ENCODE measurements at regions not wholly inside any gene's neighbourhood (a gene's known extent, or its start where the extent isn't known, plus 50 kb on each side); places are given as distances from the start of the nearest gene placed in this dataset.

DNA sequence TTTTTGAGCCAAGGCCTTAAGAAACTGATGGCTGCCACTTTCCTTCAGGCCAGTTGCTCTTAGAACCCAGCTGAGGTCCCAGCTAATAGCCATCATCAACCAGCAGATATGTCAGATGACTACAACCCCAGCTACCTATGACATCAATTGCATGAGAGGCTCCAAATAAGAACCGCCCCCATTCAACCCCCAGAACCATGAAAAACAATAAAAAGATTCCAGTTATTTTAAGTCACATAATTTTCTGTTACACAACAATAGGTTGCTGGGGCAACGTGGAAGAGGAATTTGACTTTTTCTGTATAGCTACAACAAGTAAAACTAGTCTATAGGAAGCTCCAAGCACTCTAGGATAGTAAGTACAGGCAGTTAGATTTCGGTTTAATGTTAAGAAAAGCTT is 216.3 kb upstream of the MTNR1B start:
- Mint-ChIP-seq H3K27ac (no peak overlapping the region), H3K36me3 (no peaks in the 10 kb centered on the region), H3K4me3 (no peak overlapping the region), H3K4me1 (no peaks in the 10 kb centered on the region), H3K27me3 (no peaks in the 10 kb centered on the region), H3K9me3 (ENCODE audit: low read depth) (no peaks in the 10 kb centered on the region)
- DNase-seq (no peak), ATAC-seq (no peak)
- CTCF ChIA-PET, result no interaction called here

DNA sequence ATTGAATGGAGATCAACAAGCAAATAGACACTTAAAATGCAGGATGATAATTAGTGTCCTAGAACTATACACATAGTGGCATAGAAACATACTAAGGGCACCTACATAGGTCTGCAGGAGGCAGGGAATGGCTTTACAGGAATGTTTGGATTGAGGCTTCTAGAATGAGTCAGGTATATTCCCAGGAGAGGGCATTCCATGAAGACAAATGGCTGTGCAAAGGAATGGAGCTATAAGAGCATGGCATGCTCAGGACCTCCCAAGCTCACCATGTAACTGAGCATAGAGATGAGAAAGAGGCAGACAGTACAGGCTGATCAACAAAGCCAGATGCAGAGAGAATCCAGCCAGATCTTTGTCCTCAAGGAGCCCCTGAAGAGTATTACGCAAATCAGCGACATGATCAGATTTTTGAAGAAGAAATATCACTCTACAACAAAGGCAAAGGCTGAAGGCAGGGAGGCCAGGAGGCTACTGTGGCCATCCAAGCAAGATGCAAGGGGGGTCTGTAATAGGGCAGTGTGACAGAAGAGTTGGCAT is 211.1 kb upstream of the MTNR1B start:
- Mint-ChIP-seq H3K36me3 (no peaks in the 10 kb centered on the region), H3K27me3 (no peaks in the 10 kb centered on the region), H3K27ac (no peak overlapping the region), H3K4me1 (no peaks in the 10 kb centered on the region), H3K4me3 (no peak overlapping the region), H3K9me3 (ENCODE audit: low read depth) (no peaks in the 10 kb centered on the region)
- ATAC-seq (no peak), DNase-seq (no peak)
- CTCF ChIA-PET, result no interaction called here

GRCh38 chr11:92759571-92760214 is 209.8 kb upstream of the MTNR1B start:
- no peaks in the 10 kb centered on the region for H3K4me1 Mint-ChIP-seq
- no peaks in the 10 kb centered on the region for H3K27me3 Mint-ChIP-seq
- CTCF ChIA-PET, result no interaction called here
- H3K9me3 Mint-ChIP-seq (ENCODE audit: low read depth), result no peaks in the 10 kb centered on the region
- ATAC-seq (no peak), DNase-seq (no peak)
- no peak overlapping the region for H3K4me3 Mint-ChIP-seq
- H3K27ac Mint-ChIP-seq, result no peak overlapping the region
- no peaks in the 10 kb centered on the region for H3K36me3 Mint-ChIP-seq

DNA sequence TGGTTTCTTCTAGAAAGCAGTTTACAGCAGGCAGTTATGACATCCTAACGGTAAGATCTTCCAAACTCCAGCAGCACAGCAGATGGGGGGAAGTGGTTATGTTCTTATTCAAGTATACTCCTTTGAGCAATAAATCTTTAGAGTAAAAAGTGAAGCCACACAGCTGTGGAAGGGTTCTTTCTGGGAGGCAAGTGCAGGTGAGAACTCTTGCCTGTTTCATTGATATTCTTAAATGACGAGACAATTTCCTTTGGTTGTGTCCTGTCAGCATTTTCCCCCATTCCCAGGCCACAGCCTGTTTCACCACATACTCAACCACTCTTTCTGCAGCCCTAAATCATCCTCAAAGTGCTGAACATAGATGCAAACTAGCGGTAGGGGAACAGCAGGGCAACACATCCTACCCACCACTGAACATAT is 207.3 kb upstream of the MTNR1B start:
- Mint-ChIP-seq H3K27ac (no peak overlapping the region), H3K9me3 (ENCODE audit: low read depth) (no peaks in the 10 kb centered on the region), H3K27me3 (no peaks in the 10 kb centered on the region), H3K36me3 (no peaks in the 10 kb centered on the region), H3K4me1 (no peaks in the 10 kb centered on the region), H3K4me3 (no peak overlapping the region)
- DNase-seq (no peak), ATAC-seq (no peak)
- CTCF ChIA-PET, result no interaction called here

DNA sequence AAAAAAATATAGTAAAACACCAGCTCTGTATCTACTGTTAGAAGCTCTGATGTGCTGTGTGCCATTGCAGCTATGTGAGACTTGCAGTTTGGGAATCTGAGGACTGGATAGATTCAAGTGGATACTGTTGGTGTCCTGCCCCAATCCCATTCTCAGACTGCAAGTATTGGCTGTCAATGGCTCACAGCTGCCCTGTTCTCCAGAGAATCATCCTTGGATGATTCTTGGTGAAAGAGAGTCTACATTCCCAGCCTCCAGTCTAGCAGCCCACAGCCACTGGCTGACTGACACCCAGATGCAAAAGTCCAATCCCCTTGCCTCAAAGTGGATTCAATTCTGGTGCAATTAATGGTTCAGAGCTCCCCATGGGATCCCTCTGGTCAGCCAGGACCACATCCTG is 206.1 kb upstream of the MTNR1B start:
- DNase-seq (no peak), ATAC-seq (no peak)
- no peaks in the 10 kb centered on the region for H3K27me3 Mint-ChIP-seq
- H3K4me3 Mint-ChIP-seq, result no peak overlapping the region
- no peaks in the 10 kb centered on the region for H3K4me1 Mint-ChIP-seq
- no peaks in the 10 kb centered on the region for H3K36me3 Mint-ChIP-seq
- CTCF ChIA-PET, result no interaction called here
- no peaks in the 10 kb centered on the region for H3K9me3 Mint-ChIP-seq (ENCODE audit: low read depth)
- H3K27ac Mint-ChIP-seq, result no peak overlapping the region

- no peak for ATAC-seq
- Mint-ChIP-seq H3K4me1 (no peaks in the 10 kb centered on the region), H3K9me3 (ENCODE audit: low read depth) (no peaks in the 10 kb centered on the region), H3K27ac (no peak overlapping the region), H3K27me3 (no peaks in the 10 kb centered on the region), H3K4me3 (no peak overlapping the region), H3K36me3 (no peaks in the 10 kb centered on the region)
- DNase-seq, result no peak
- CTCF ChIA-PET, result no interaction called here
Observed at GRCh38 chr11:92764128-92764527, 205.3 kb upstream of the MTNR1B start.

DNA sequence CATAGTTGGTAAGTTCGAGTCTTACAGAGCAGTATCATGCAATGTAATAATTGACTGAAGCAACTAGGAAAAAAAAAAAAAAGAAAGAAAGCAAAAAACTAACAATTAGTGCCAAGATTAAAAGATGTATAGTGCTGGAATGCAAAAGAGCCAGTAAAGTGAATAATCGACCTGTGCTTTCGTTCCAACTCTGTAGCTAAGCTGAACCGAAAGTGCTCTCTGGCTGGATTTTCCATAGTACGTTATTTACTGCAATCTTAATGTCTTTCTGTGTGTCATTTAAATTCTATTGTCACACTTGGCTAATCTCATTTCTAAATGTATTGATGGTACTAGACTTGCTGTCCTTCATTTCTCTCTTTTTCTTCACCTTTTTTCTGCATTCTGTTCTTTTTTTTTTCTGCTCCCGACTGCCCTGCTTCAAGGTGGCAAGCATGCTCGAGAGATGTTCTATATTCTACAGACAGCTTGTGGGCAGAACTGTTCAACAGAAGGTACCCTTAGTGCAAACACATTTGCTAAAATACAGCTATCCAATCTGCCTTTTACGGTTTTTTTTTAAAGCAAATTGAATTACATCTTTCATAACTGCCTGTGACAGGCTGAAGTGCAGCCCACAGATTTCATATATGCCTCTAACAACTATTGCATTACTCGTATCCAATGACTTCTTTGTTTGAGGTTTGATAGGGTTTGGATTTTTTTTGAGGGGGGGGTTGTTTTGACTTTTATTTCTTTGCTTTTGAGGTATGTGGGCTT is 204.2 kb upstream of the MTNR1B start:
- Mint-ChIP-seq H3K4me1 (no peaks in the 10 kb centered on the region), H3K9me3 (ENCODE audit: low read depth) (no peaks in the 10 kb centered on the region), H3K27ac (no peak overlapping the region), H3K27me3 (no peaks in the 10 kb centered on the region), H3K4me3 (no peak overlapping the region), H3K36me3 (no peaks in the 10 kb centered on the region)
- no peak for ATAC-seq
- no peak for DNase-seq
- CTCF ChIA-PET, result no interaction called here

DNA sequence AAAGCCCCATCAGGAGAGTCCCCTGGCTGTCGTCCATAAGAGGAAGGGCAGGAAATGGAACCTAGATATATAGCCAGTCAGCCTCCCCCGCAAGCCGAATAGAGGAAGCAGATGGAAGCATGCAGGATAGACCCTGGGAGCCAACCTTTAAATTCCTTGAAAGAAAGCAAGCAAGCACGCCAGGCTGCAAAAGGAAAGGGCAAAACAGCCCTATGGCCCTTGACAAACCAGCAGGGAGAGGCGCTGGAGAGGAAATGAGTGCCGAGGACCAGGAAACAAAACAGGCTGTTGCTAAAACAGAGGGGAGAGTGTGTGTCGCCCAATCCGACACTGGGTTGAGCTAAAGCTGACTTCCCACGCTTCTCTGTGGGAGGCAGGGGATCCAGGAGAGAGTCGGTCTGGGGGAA is 203.5 kb upstream of the MTNR1B start:
- no peaks in the 10 kb centered on the region for H3K4me1 Mint-ChIP-seq
- no peaks in the 10 kb centered on the region for H3K27me3 Mint-ChIP-seq
- H3K4me3 Mint-ChIP-seq, result no peak overlapping the region
- CTCF ChIA-PET, result no interaction called here
- no peak overlapping the region for H3K27ac Mint-ChIP-seq
- no peaks in the 10 kb centered on the region for H3K9me3 Mint-ChIP-seq (ENCODE audit: low read depth)
- no peak for ATAC-seq
- DNase-seq, result no peak
- no peaks in the 10 kb centered on the region for H3K36me3 Mint-ChIP-seq

GRCh38 chr11:92766698-92767097 is 202.8 kb upstream of the MTNR1B start:
- Mint-ChIP-seq H3K9me3 (ENCODE audit: low read depth) (no peaks in the 10 kb centered on the region), H3K27ac (no peak overlapping the region), H3K4me1 (no peaks in the 10 kb centered on the region), H3K27me3 (peaks cover 2% of the 10 kb centered on the region), H3K4me3 (no peak overlapping the region), H3K36me3 (no peaks in the 10 kb centered on the region)
- CTCF ChIA-PET, result no interaction called here
- DNase-seq, result no peak
- no peak for ATAC-seq

DNA sequence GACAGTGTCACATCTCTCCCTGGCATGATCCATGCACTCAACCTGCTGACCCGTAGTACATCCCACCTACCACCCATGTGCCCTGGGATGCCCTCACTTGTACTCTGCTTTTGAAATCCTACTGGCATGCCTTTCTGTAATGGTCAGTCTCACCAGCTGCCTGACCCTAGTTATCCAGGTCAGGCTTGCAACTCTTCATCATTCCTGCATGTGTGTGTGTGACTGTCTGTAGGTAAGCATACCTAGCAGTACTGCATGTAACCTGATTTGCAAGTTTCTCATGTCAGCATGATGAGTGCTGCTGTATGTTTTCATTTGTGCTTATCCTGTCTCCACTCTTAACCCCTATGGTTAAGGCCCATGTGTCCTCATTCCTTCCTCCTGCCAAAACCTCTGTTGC is 202.0 kb upstream of the MTNR1B start:
- ATAC-seq, result no peak
- CTCF ChIA-PET, result no interaction called here
- Mint-ChIP-seq H3K27me3 (peaks cover 2% of the 10 kb centered on the region), H3K9me3 (ENCODE audit: low read depth) (no peaks in the 10 kb centered on the region), H3K27ac (no peak overlapping the region), H3K4me1 (no peaks in the 10 kb centered on the region), H3K4me3 (no peak overlapping the region), H3K36me3 (no peaks in the 10 kb centered on the region)
- no peak for DNase-seq

GRCh38 chr11:92768121-92768840 is 201.2 kb upstream of the MTNR1B start:
- H3K4me3 Mint-ChIP-seq, result no peak overlapping the region
- CTCF ChIA-PET, result no interaction called here
- DNase-seq, result no peak
- no peak overlapping the region for H3K27ac Mint-ChIP-seq
- H3K27me3 Mint-ChIP-seq, result peaks cover 2% of the 10 kb centered on the region
- ATAC-seq, result no peak
- H3K4me1 Mint-ChIP-seq, result no peaks in the 10 kb centered on the region
- H3K36me3 Mint-ChIP-seq, result no peaks in the 10 kb centered on the region
- H3K9me3 Mint-ChIP-seq (ENCODE audit: low read depth), result no peaks in the 10 kb centered on the region

GRCh38 chr11:92769112-92769511 is 200.3 kb upstream of the MTNR1B start:
- H3K4me3 Mint-ChIP-seq, result no peak overlapping the region

DNA sequence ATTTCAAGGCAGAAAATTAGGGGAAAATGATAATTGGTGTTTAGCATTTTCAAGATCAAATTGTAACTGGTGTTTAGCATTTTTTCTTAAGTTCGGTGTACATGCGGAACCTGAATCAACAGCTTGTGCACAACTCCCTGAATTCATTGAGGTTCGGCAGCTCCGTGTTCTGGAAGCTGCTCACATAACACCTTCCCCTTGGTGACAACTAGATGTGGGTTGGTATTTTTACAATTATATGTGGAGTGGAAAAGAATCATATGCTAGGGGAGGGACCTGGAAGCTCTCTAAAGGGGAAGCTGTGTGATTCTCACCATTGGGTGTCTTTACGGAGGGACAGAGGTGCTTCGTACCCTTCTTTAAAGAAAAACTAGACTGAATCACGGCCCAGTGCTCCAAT is 199.0 kb upstream of the MTNR1B start:
- no peaks in the 10 kb centered on the region for H3K36me3 Mint-ChIP-seq
- H3K27me3 Mint-ChIP-seq, result peaks cover 2% of the 10 kb centered on the region
- H3K4me3 Mint-ChIP-seq, result no peak overlapping the region
- ATAC-seq, result no peak
- CTCF ChIA-PET, result no interaction called here
- no peak overlapping the region for H3K27ac Mint-ChIP-seq
- no peaks in the 10 kb centered on the region for H3K4me1 Mint-ChIP-seq
- DNase-seq, result no peak
- H3K9me3 Mint-ChIP-seq (ENCODE audit: low read depth), result no peaks in the 10 kb centered on the region

More at GRCh38 chr11:92769112-92769511, 200.3 kb upstream of the MTNR1B start:
- Mint-ChIP-seq H3K36me3 (no peaks in the 10 kb centered on the region), H3K9me3 (ENCODE audit: low read depth) (no peaks in the 10 kb centered on the region), H3K27me3 (peaks cover 2% of the 10 kb centered on the region), H3K4me1 (no peaks in the 10 kb centered on the region), H3K27ac (no peak overlapping the region)
- ATAC-seq, result no peak
- DNase-seq, result no peak
- CTCF ChIA-PET, result no interaction called here

GRCh38 chr11:92770981-92771380 is 198.5 kb upstream of the MTNR1B start:
- DNase-seq, result no peak
- Mint-ChIP-seq H3K4me1 (no peaks in the 10 kb centered on the region), H3K4me3 (no peak overlapping the region), H3K9me3 (ENCODE audit: low read depth) (no peaks in the 10 kb centered on the region), H3K36me3 (no peaks in the 10 kb centered on the region), H3K27ac (no peak overlapping the region), H3K27me3 (peaks cover 2% of the 10 kb centered on the region)
- ATAC-seq, result no peak
- CTCF ChIA-PET, result no interaction called here
